ENCODE measurements at regions not wholly inside any gene's neighbourhood (a gene's known extent, or its start where the extent isn't known, plus 50 kb on each side); places are given as distances from the start of the nearest gene placed in this dataset.

GRCh38 chr11:37134637-37135036 lies 536.6 kb upstream of the RAG2 start:
- TF ChIP-seq MAX (IDR thresholded peaks at IDR 0.05) (no peak), KDM5A (IDR thresholded peaks at IDR 0.05) (no peak), EP300 (IDR thresholded peaks at IDR 0.05) (no peak), BHLHE40 (IDR thresholded peaks at IDR 0.05; ENCODE audit: low read depth, low read length) (no peak), CTCF (IDR thresholded peaks at IDR 0.05) (no peak), POLR2A (IDR thresholded peaks at IDR 0.05; ENCODE audit: low read length) (no peak), SMC3 (IDR thresholded peaks at IDR 0.05) (no peak), REST (IDR thresholded peaks at IDR 0.05) (no peak), POLR2AphosphoS2 (conservative IDR thresholded peaks at IDR 0.05; ENCODE audit: low read length) (no peak), JUN (IDR thresholded peaks at IDR 0.05) (no peak), FOSL2 (IDR thresholded peaks at IDR 0.05) (no peak), FOSL2 (CRISPR knock-in tag; IDR thresholded peaks at IDR 0.05) (no peak), TP53 (CRISPR knock-in tag; IDR thresholded peaks at IDR 0.05) (no peak), RARB (CRISPR knock-in tag; IDR thresholded peaks at IDR 0.05) (no peak), RAD21 (conservative IDR thresholded peaks at IDR 0.05 in 1 of 2, IDR thresholded peaks at IDR 0.05 in 1 of 2) (no peak)
